Trophoblast cell (in vitro differentiated cells and primary cell): ENCODE measurements at regions not wholly inside any gene's neighbourhood (a gene's known extent, or its start where the extent isn't known, plus 50 kb on each side); places are given as distances from the start of the nearest gene placed in this dataset.
"Not testable (repeated sequence)": the region's sequence is repeated elsewhere in the genome, so short reads cannot be mapped to it uniquely, and the experiment has no call there.

Experiments
- DNase-seq, 2 donors: peaks; one replicate each; pipeline ENCODE4 v3.0.0-alpha.2; 2016
- H2AFZ ChIP-seq: 2 replicates; pipeline ENCODE4 v1.6.1; 2013; ENCODE audit warnings: low read length, moderate library complexity, mild to moderate bottlenecking; ENCODE audit not compliant: insufficient read depth, poor library complexity
- H2AK5ac ChIP-seq: 2 replicates; pipeline ENCODE4 v1.6.1; 2013; ENCODE audit warnings: mild to moderate bottlenecking, low read length
- H2BK120ac ChIP-seq: 2 replicates; pipeline ENCODE4 v1.6.1; 2013; ENCODE audit warnings: low read length, mild to moderate bottlenecking, moderate library complexity; ENCODE audit not compliant: insufficient read depth, poor library complexity
- H2BK12ac ChIP-seq: 2 replicates; pipeline ENCODE4 v1.6.1; 2013; ENCODE audit warnings: mild to moderate bottlenecking, low read length, moderate library complexity
- H2BK5ac ChIP-seq: 2 replicates; pipeline ENCODE4 v1.6.1; 2013; ENCODE audit warnings: low read length, low read depth, moderate library complexity, mild to moderate bottlenecking; ENCODE audit not compliant: poor library complexity
- H3K14ac ChIP-seq: 2 replicates; pipeline ENCODE4 v1.6.1; 2013; ENCODE audit warnings: mild to moderate bottlenecking, low read length
- H3K18ac ChIP-seq: 2 replicates; pipeline ENCODE4 v1.6.1; 2013; ENCODE audit warnings: mild to moderate bottlenecking, low read length
- H3K23ac ChIP-seq: 2 replicates; pipeline ENCODE4 v1.6.1; 2013; ENCODE audit warnings: low read length
- H3K27ac ChIP-seq: 2 replicates; pipeline ENCODE4 v1.5.1; 2013; ENCODE audit warnings: low read depth, mild to moderate bottlenecking, inconsistent platforms, low read length, moderate library complexity
- H3K27me3 ChIP-seq: 2 replicates; pipeline ENCODE4 v1.6.1; 2013; ENCODE audit warnings: inconsistent platforms, mild to moderate bottlenecking, low read length, moderate library complexity; ENCODE audit not compliant: insufficient read depth
- H3K36me3 ChIP-seq, 2 experiments: 1 replicate in 1 of 2; 2 replicates in 1 of 2; pipeline ENCODE4 v1.6.1; 2013; ENCODE audit warnings: low read length in 2 of 2, mild to moderate bottlenecking in 2 of 2, moderate library complexity in 1 of 2; ENCODE audit not compliant: insufficient read depth in 2 of 2, control insufficient read depth in 1 of 2
- H3K4ac ChIP-seq: 2 replicates; pipeline ENCODE4 v1.6.1; 2013; ENCODE audit warnings: low read depth, mild to moderate bottlenecking, low read length, moderate library complexity
- H3K4me1 ChIP-seq, 2 experiments: 1 replicate in 1 of 2; 2 replicates in 1 of 2; pipeline ENCODE4 v1.6.1; 2013; ENCODE audit warnings: low read length in 2 of 2, mild to moderate bottlenecking in 2 of 2, moderate library complexity in 1 of 2; ENCODE audit not compliant: insufficient read depth in 2 of 2, control insufficient read depth in 1 of 2
- H3K4me2 ChIP-seq: 2 replicates; pipeline ENCODE4 v1.6.1; 2013; ENCODE audit warnings: inconsistent platforms, mild to moderate bottlenecking, low read length, moderate library complexity
- H3K4me3 ChIP-seq: 2 replicates; pipeline ENCODE4 v1.5.1; 2013; ENCODE audit warnings: mild to moderate bottlenecking, low read depth, low read length, inconsistent platforms
- H3K79me1 ChIP-seq: one replicate; pipeline ENCODE4 v1.6.1; 2013; ENCODE audit warnings: low read length
- H3K79me2 ChIP-seq: 2 replicates; pipeline ENCODE4 v1.6.1; 2013; ENCODE audit warnings: low read length, mild to moderate bottlenecking; ENCODE audit not compliant: control insufficient read depth, insufficient read depth, poor library complexity
- H3K9ac ChIP-seq: 2 replicates; pipeline ENCODE4 v1.6.1; 2013; ENCODE audit warnings: mild to moderate bottlenecking, low read length
- H3K9me3 ChIP-seq: 2 replicates; pipeline ENCODE4 v1.6.1; 2013; ENCODE audit warnings: low read depth, mild to moderate bottlenecking, control low read depth, inconsistent platforms, low read length; ENCODE audit not compliant: insufficient read depth
- H4K12ac ChIP-seq: 2 replicates; pipeline ENCODE4 v1.6.1; 2013; ENCODE audit warnings: low read depth, mild to moderate bottlenecking, low read length, moderate library complexity
- H4K8ac ChIP-seq: 2 replicates; pipeline ENCODE4 v1.6.1; 2013; ENCODE audit warnings: low read depth, mild to moderate bottlenecking, low read length, moderate library complexity
- H4K91ac ChIP-seq: one replicate; pipeline ENCODE4 v1.6.1; 2013; ENCODE audit warnings: low read depth, mild to moderate bottlenecking, low read length, moderate library complexity
- WGBS: extraction: QIAGEN DNeasy Blood & Tissue Kit; methylation state at CpG from one replicate; pipeline ENCODE4 v1.1.7; 2013; ENCODE audit warnings: missing lambda C conversion rate; ENCODE audit not compliant: insufficient read length, insufficient coverage; ENCODE audit errors: extremely low coverage; 5-methylcytosine and 5-hydroxymethylcytosine counted together

GRCh38 chrX:115915625-115916024 lies 254.9 kb upstream of the AGTR2 start:
- H3K36me3 ChIP-seq, H2AFZ ChIP-seq, H3K79me1 ChIP-seq, H4K8ac ChIP-seq, H4K91ac ChIP-seq, H3K9ac ChIP-seq, H3K4ac ChIP-seq, H2BK12ac ChIP-seq, H2BK5ac ChIP-seq, H3K23ac ChIP-seq, H3K27me3 ChIP-seq, DNase-seq, H3K18ac ChIP-seq, H3K4me1 ChIP-seq, H2AK5ac ChIP-seq, H4K12ac ChIP-seq, H3K27ac ChIP-seq, H2BK120ac ChIP-seq, H3K4me3 ChIP-seq, H3K4me2 ChIP-seq, H3K14ac ChIP-seq, H3K79me2 ChIP-seq, H3K9me3 ChIP-seq: not testable (repeated sequence)
- no CpG with 5 or more reads among the region's 3 CpGs for WGBS

- H3K14ac ChIP-seq = no peak overlapping the region
Observed at GRCh38 chrX:115929480-115929879, 241.1 kb upstream of the AGTR2 start.

DNA sequence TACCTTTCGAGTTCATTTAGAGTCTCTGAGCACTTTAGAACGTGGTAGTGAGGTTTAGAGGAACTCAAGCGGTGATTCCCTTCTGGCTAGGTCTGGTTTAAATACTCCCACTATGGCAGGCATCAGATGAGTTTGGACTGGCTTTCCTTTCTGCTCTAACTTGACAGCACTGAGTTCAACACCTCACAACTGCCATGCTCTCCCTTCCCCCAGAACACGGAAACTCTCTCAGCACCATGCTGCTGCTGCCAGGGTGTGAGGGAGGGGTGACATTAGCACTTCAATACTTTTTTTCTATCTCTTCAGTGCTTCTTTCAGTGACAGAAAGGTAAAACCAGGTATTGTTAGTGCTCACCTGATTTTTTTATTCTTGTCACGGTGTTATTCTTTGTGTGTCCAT lies 234.5 kb upstream of the AGTR2 start:
- no peak overlapping the region for H3K14ac ChIP-seq
- H3K4me1 ChIP-seq = no peaks in the 10 kb centered on the region
- H3K23ac ChIP-seq = no peak overlapping the region
- DNase-seq = no peak
- no peak overlapping the region for H3K27ac ChIP-seq
- H2BK12ac ChIP-seq = no peak overlapping the region
- no CpG with 5 or more reads among the region's 5 CpGs for WGBS
- H2BK5ac ChIP-seq = no peak overlapping the region
- H3K79me1 ChIP-seq = no peaks in the 10 kb centered on the region
- H4K8ac ChIP-seq = no peak overlapping the region
- no peak overlapping the region for H3K4me3 ChIP-seq
- H3K4ac ChIP-seq = no peak overlapping the region
- H4K12ac ChIP-seq = no peak overlapping the region
- no peaks in the 10 kb centered on the region for H3K79me2 ChIP-seq
- no peak overlapping the region for H3K9ac ChIP-seq
- H3K9me3 ChIP-seq = no peaks in the 10 kb centered on the region
- H3K27me3 ChIP-seq = no peaks in the 10 kb centered on the region
- H2AK5ac ChIP-seq = no peak overlapping the region
- H2BK120ac ChIP-seq = no peak overlapping the region
- no peak overlapping the region for H4K91ac ChIP-seq
- peaks cover 2 to 5% of the 10 kb centered on the region in 2 experiments for H3K36me3 ChIP-seq
- H3K18ac ChIP-seq = no peak overlapping the region
- H3K4me2 ChIP-seq = no peak overlapping the region
- H2AFZ ChIP-seq = no peak overlapping the region

More at GRCh38 chrX:115929480-115929879, 241.1 kb upstream of the AGTR2 start:
- Histone ChIP-seq H3K9ac (no peak overlapping the region), H3K23ac (no peak overlapping the region), H3K4me2 (no peak overlapping the region), H3K4me3 (no peak overlapping the region), H3K27me3 (no peaks in the 10 kb centered on the region), H2BK120ac (no peak overlapping the region), H2BK12ac (no peak overlapping the region), H3K4ac (no peak overlapping the region), H3K9me3 (no peaks in the 10 kb centered on the region), H4K91ac (no peak overlapping the region), H3K18ac (no peak overlapping the region), H3K79me2 (no peaks in the 10 kb centered on the region), H3K27ac (no peak overlapping the region), H3K4me1 (no peaks in the 10 kb centered on the region), H2AK5ac (no peak overlapping the region), H4K12ac (no peak overlapping the region), H3K79me1 (no peaks in the 10 kb centered on the region), H3K36me3 (no peaks in the 10 kb centered on the region), H2BK5ac (no peak overlapping the region), H2AFZ (no peak overlapping the region), H4K8ac (no peak overlapping the region)
- no CpG with 5 or more reads among the region's 1 CpG for whole genome bisulfite sequencing
- no peak for DNase-seq

GRCh38 chrX:115939070-115939469 lies 231.5 kb upstream of the AGTR2 start:
- H3K4me1 ChIP-seq = peaks cover 0 to 3% of the 10 kb centered on the region in 2 experiments
- H3K79me2 ChIP-seq = no peaks in the 10 kb centered on the region
- H2AK5ac ChIP-seq = no peak overlapping the region
- no peak for DNase-seq
- H3K23ac ChIP-seq = no peak overlapping the region
- H3K14ac ChIP-seq = no peak overlapping the region
- no peak overlapping the region for H2BK5ac ChIP-seq
- no peak overlapping the region for H3K27ac ChIP-seq
- no peak overlapping the region for H3K4me3 ChIP-seq
- no peak overlapping the region for H3K18ac ChIP-seq
- peaks cover 2 to 5% of the 10 kb centered on the region in 2 experiments for H3K36me3 ChIP-seq
- no peaks in the 10 kb centered on the region for H3K27me3 ChIP-seq
- no peak overlapping the region for H4K8ac ChIP-seq
- H3K9ac ChIP-seq = no peak overlapping the region
- no peak overlapping the region for H4K12ac ChIP-seq
- H3K4me2 ChIP-seq = no peak overlapping the region
- no peak overlapping the region for H2BK12ac ChIP-seq
- WGBS = no CpG with 5 or more reads among the region's 2 CpGs
- no peak overlapping the region for H2AFZ ChIP-seq
- H4K91ac ChIP-seq = no peak overlapping the region
- H2BK120ac ChIP-seq = no peak overlapping the region
- H3K79me1 ChIP-seq = no peaks in the 10 kb centered on the region
- no peak overlapping the region for H3K4ac ChIP-seq
- no peaks in the 10 kb centered on the region for H3K9me3 ChIP-seq
